H1 (cell line): ENCODE measurements at regions not wholly inside any gene's neighbourhood (a gene's known extent, or its start where the extent isn't known, plus 50 kb on each side); places are given as distances from the start of the nearest gene placed in this dataset.

Experiments used
- CTCF ChIA-PET: fragments of 300-600 bp; sonication (Branson Sonifier 250); formaldehyde crosslinking; loops from one replicate; lab custom pipeline; 2021; ENCODE audit not compliant: partially characterized antibody; lab: Charles Lee
- POLR2A ChIA-PET: fragments of 300-600 bp; sonication (Branson Sonifier 250); formaldehyde crosslinking; loops from one replicate; lab custom pipeline; 2021; ENCODE audit warnings: inconsistent platforms; ENCODE audit not compliant: partially characterized antibody; lab: Charles Lee
- DNase-seq, 2 experiments: peaks; one replicate each; pipeline versions ENCODE4 v3.0.0 to v3.0.0-alpha.2; 2010 to 2022; ENCODE audit warnings: low spot score in 2 of 2, low read depth in 1 of 2, mixed read lengths in 1 of 2
- FAIRE-seq: peaks from 2 replicates; lab custom pipeline; 2011; peaks lifted over from hg19 to GRCh38; lab: Jason Lieb, UNC
- H2AFZ ChIP-seq: 2 replicates; pipeline ENCODE4 v1.8.1; 2012; ENCODE audit warnings: low read length, inconsistent platforms
- H2AK5ac ChIP-seq: 2 replicates; pipeline ENCODE4 v1.6.1; 2013; ENCODE audit warnings: low read depth, low read length
- H2BK120ac ChIP-seq: replicated peaks from 2 replicates; pipeline ENCODE3; 2013; ENCODE audit warnings: low read depth, low read length, inconsistent platforms
- H2BK12ac ChIP-seq: 2 replicates; pipeline ENCODE4 v1.6.1; 2013; ENCODE audit warnings: low read depth, low read length
- H2BK15ac ChIP-seq: 2 replicates; pipeline ENCODE4 v1.6.1; 2013; ENCODE audit warnings: low read length
- H2BK20ac ChIP-seq: 2 replicates; pipeline ENCODE4 v1.6.1; 2013; ENCODE audit warnings: low read length
- H2BK5ac ChIP-seq: 2 replicates; pipeline ENCODE4 v1.6.1; 2013; ENCODE audit warnings: low read depth, low read length
- H3K14ac ChIP-seq: 2 replicates; pipeline ENCODE4 v1.6.1; 2013; ENCODE audit warnings: inconsistent platforms; ENCODE audit not compliant: insufficient read length
- H3K18ac ChIP-seq: 2 replicates; pipeline ENCODE4 v1.6.1; 2013; ENCODE audit warnings: low read length; ENCODE audit errors: extremely low read depth
- H3K23ac ChIP-seq: 2 replicates; pipeline ENCODE4 v1.6.1; 2013; ENCODE audit warnings: inconsistent platforms; ENCODE audit not compliant: insufficient read length
- H3K23me2 ChIP-seq: 2 replicates; pipeline ENCODE4 v1.6.1; 2013; ENCODE audit warnings: low read depth, low read length
- H3K27ac ChIP-seq: 2 replicates; pipeline ENCODE4 v1.6.1; 2011; ENCODE audit warnings: low read depth, low read length, inconsistent platforms
- H3K27me3 ChIP-seq, 4 experiments: replicated peaks in 1 of 4; 1 replicate in 1 of 4; 2 replicates in 3 of 4; pipeline versions ENCODE4 v1.6.1 to v1.8.1; 2011 to 2013; ENCODE audit warnings: low read length in 3 of 4, mild to moderate bottlenecking in 3 of 4, inconsistent platforms in 2 of 4, mixed read lengths in 2 of 4, moderate library complexity in 1 of 4; ENCODE audit not compliant: control insufficient read depth in 3 of 4, insufficient read depth in 3 of 4; ENCODE audit errors: extremely low read depth in 1 of 4
- H3K36me3 ChIP-seq, 4 experiments: 2 replicates each; pipeline versions ENCODE4 v1.6.1 to v1.8.1; 2011 to 2013; ENCODE audit warnings: mild to moderate bottlenecking in 4 of 4, low read length in 3 of 4, moderate library complexity in 2 of 4, control low read depth in 1 of 4, inconsistent platforms in 1 of 4; ENCODE audit not compliant: insufficient read depth in 4 of 4, control insufficient read depth in 2 of 4
- H3K4ac ChIP-seq: replicated peaks from 2 replicates; pipeline ENCODE3; 2013; ENCODE audit warnings: low read length, low read depth, mixed read lengths, inconsistent platforms; ENCODE audit not compliant: insufficient read length
- H3K4me1 ChIP-seq, 4 experiments: replicated peaks in 1 of 4; 1 replicate in 1 of 4; 2 replicates in 3 of 4; pipeline versions ENCODE4 v1.6.1 to v1.8.1; 2011 to 2013; ENCODE audit warnings: low read length in 3 of 4, inconsistent platforms in 2 of 4, mixed read lengths in 1 of 4; ENCODE audit not compliant: insufficient read depth in 4 of 4, control insufficient read depth in 3 of 4
- H3K4me2 ChIP-seq, 2 experiments: 2 replicates each; pipeline versions ENCODE4 v1.6.1 to v1.8.1; 2011 to 2013; ENCODE audit warnings: low read depth in 2 of 2, low read length in 2 of 2, control low read depth in 1 of 2, inconsistent platforms in 1 of 2, mild to moderate bottlenecking in 1 of 2; ENCODE audit not compliant: insufficient read depth in 1 of 2
- H3K4me3 ChIP-seq, 4 experiments: fragments of 200-600, 300-600 bp in 1 of 4; sonication (generic), shearing (Covaris generic), sonication (Bioruptor Twin) in 1 of 4; 2 replicates each; pipeline versions ENCODE4 v1.5.1 to v1.8.1; 2011 to 2016; ENCODE audit warnings: low read length in 4 of 4, low read depth in 3 of 4, control low read depth in 2 of 4, inconsistent platforms in 2 of 4, mild to moderate bottlenecking in 2 of 4, mixed read lengths in 1 of 4, moderate library complexity in 1 of 4; ENCODE audit not compliant: insufficient read depth in 2 of 4; ENCODE audit errors: extremely low read depth in 1 of 4
- H3K56ac ChIP-seq: replicated peaks from 2 replicates; pipeline ENCODE3; 2013; ENCODE audit warnings: low read depth, mild to moderate bottlenecking, mixed read lengths, low read length, inconsistent platforms; ENCODE audit not compliant: insufficient read length
- H3K79me1 ChIP-seq: 2 replicates; pipeline ENCODE4 v1.6.1; 2013; ENCODE audit warnings: low read depth, low read length, control low read depth
- H3K79me2 ChIP-seq, 2 experiments: 2 replicates each; pipeline versions ENCODE4 v1.6.1 to v1.8.1; 2012 to 2013; ENCODE audit warnings: low read length in 2 of 2, mild to moderate bottlenecking in 2 of 2, inconsistent platforms in 1 of 2; ENCODE audit not compliant: insufficient read depth in 2 of 2, control insufficient read depth in 1 of 2
- H3K9ac ChIP-seq, 4 experiments: replicated peaks in 1 of 4; 1 replicate in 1 of 4; 2 replicates in 3 of 4; pipeline versions ENCODE4 v1.6.1 to v1.8.1; 2011 to 2013; ENCODE audit warnings: low read depth in 3 of 4, low read length in 3 of 4, control low read depth in 2 of 4, mild to moderate bottlenecking in 2 of 4, moderate library complexity in 2 of 4, inconsistent platforms in 1 of 4; ENCODE audit errors: extremely low read depth in 1 of 4
- H3K9me3 ChIP-seq, 2 experiments: 2 replicates each; pipeline versions ENCODE4 v1.6.1 to v1.8.1; 2012 to 2013; ENCODE audit warnings: mild to moderate bottlenecking in 2 of 2, moderate library complexity in 2 of 2, control low read depth in 1 of 2, inconsistent platforms in 1 of 2, low read depth in 1 of 2, low read length in 1 of 2, mixed read lengths in 1 of 2; ENCODE audit not compliant: insufficient read depth in 2 of 2
- H4K20me1 ChIP-seq, 2 experiments: replicated peaks in 1 of 2; 2 replicates each; pipeline versions ENCODE3 to v1.8.1; 2011 to 2013; ENCODE audit warnings: inconsistent platforms in 2 of 2, low read length in 2 of 2, mild to moderate bottlenecking in 1 of 2; ENCODE audit not compliant: insufficient read depth in 2 of 2, control insufficient read depth in 1 of 2
- H4K5ac ChIP-seq: 2 replicates; pipeline ENCODE4 v1.6.1; 2013; ENCODE audit warnings: low read length, low read depth, mixed read lengths, inconsistent platforms; ENCODE audit not compliant: insufficient read length
- H4K8ac ChIP-seq: 2 replicates; pipeline ENCODE4 v1.8.0; 2013; ENCODE audit warnings: mild to moderate bottlenecking, moderate library complexity, low read length, inconsistent platforms; ENCODE audit not compliant: insufficient read depth; ENCODE audit errors: extremely low read depth
- H4K91ac ChIP-seq: replicated peaks from 2 replicates; pipeline ENCODE3; 2013; ENCODE audit warnings: low read length, mixed read lengths, inconsistent platforms; ENCODE audit not compliant: insufficient read length
- BACH1 ChIP-seq: IDR thresholded peaks from 2 replicates; pipeline ENCODE4 v1.6.1; 2012; ENCODE audit warnings: low read length, improper control_type of control experiment
- CHD2 ChIP-seq: IDR thresholded peaks from 2 replicates; pipeline ENCODE4 v1.6.1; 2012; ENCODE audit warnings: low read length, improper control_type of control experiment
- HDAC2 ChIP-seq, 2 experiments: fragments of 300-600 bp in 1 of 2; sonication (generic) in 1 of 2; IDR thresholded peaks; 2 replicates each; pipeline ENCODE4 v1.6.1; 2011 to 2012; ENCODE audit warnings: low read depth in 2 of 2, low read length in 2 of 2, mild to moderate bottlenecking in 2 of 2, moderate library complexity in 2 of 2, borderline replicate concordance in 1 of 2, inconsistent platforms in 1 of 2
- KDM5A ChIP-seq: fragments of 200-600 bp; IDR thresholded peaks from 2 replicates; pipeline ENCODE4 v1.7.1; 2012; ENCODE audit warnings: mild to moderate bottlenecking, low read length, inconsistent platforms, mixed read lengths
- MAFK ChIP-seq: IDR thresholded peaks from 2 replicates; pipeline ENCODE4 v1.6.1; 2012; ENCODE audit warnings: low read depth, mild to moderate bottlenecking, improper control_type of control experiment, low read length
- NRF1 ChIP-seq: IDR thresholded peaks from 2 replicates; pipeline ENCODE4 v1.6.1; 2011; ENCODE audit warnings: mild to moderate bottlenecking, low read depth, low read length, improper control_type of control experiment
- POLR2AphosphoS5 ChIP-seq: IDR thresholded peaks from 2 replicates; pipeline ENCODE4 v1.6.1; 2011; ENCODE audit warnings: low read depth, low read length
- RAD21 ChIP-seq, 2 experiments: IDR thresholded peaks in 1 of 2; conservative IDR thresholded peaks in 1 of 2; 2 replicates each; pipeline ENCODE4 v1.6.1; 2011; ENCODE audit warnings: low read depth in 2 of 2, low read length in 2 of 2, improper control_type of control experiment in 1 of 2, inconsistent platforms in 1 of 2, mild to moderate bottlenecking in 1 of 2, moderate library complexity in 1 of 2
- RNF2 ChIP-seq: fragments of 200-900, 300-1000 bp; sonication (generic); IDR thresholded peaks from 2 replicates; pipeline ENCODE4 v1.7.1; 2016; ENCODE audit warnings: borderline replicate concordance, low read depth, mild to moderate bottlenecking, antibody characterized with exemption, low read length; ENCODE audit not compliant: poor library complexity, severe bottlenecking; ENCODE audit errors: missing control alignments
- SP2 ChIP-seq: IDR thresholded peaks from 2 replicates; pipeline ENCODE4 v1.6.1; 2012; ENCODE audit warnings: mild to moderate bottlenecking, low read length, inconsistent platforms
- SRF ChIP-seq: IDR thresholded peaks from 2 replicates; pipeline ENCODE4 v1.6.1; 2011; ENCODE audit warnings: mild to moderate bottlenecking, low read depth, low read length, moderate library complexity
- ZNF274 ChIP-seq: IDR thresholded peaks from 2 replicates; pipeline ENCODE4 v1.7.0; 2012; ENCODE audit warnings: low read length, borderline replicate concordance; ENCODE audit errors: extremely low read depth
- TF ChIP-seq, protein P1 (sequence below): IDR thresholded peaks from 2 replicates; pipeline ENCODE4 v1.6.1; 2012; ENCODE audit warnings: inconsistent platforms
- TF ChIP-seq, protein P2 (sequence below): IDR thresholded peaks from 2 replicates; pipeline ENCODE4 v1.6.1; 2011; ENCODE audit warnings: low read depth, mild to moderate bottlenecking, low read length; ENCODE audit not compliant: insufficient read depth

DNA sequence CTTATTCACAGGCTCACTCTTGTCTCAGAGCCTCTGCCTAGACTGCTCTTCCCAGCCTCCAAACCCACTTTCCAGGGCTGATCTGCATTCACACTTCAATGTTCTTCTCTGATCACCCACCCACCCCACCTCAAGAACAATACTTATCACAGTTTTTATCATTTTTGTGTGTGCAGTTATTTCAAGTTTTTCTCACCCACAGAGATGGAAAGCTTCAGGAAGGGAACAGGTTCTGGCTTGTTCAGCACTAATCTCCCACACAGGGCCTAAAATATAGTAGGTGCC lies 160.9 kb downstream of the MRPL14 start:
- no peaks in the 10 kb centered on the region for H3K36me3 ChIP-seq
- H3K23me2 ChIP-seq = no peaks in the 10 kb centered on the region
- H4K5ac ChIP-seq = no peak overlapping the region
- no peak overlapping the region for H3K14ac ChIP-seq
- DNase-seq (no peak), FAIRE-seq (no peak)
- no peak overlapping the region for H4K8ac ChIP-seq
- no peaks in the 10 kb centered on the region for H4K20me1 ChIP-seq
- H3K56ac ChIP-seq = no peak overlapping the region
- H2BK12ac ChIP-seq = peak overlapping the region; percentile 68; the same call in 1 of the 2 replicates
- H3K9ac ChIP-seq = no peak overlapping the region
- peaks cover 0 to 12% (median under 1%) of the 10 kb centered on the region in 4 experiments; a peak in 3 of 7 replicates for H3K4me1 ChIP-seq
- H4K91ac ChIP-seq = peak overlapping the region; percentile 61
- ChIA-PET POLR2A (interaction anchor here (1.2 kb wide), 1 partner anchor 13 kb away, joined by 3 read pairs; no protein-coding TSS in a partner anchor), CTCF (interaction anchor here (1.2 to 11.1 kb wide), 4 partner anchors 13 to 149 kb away, joined by 3 to 103 read pairs (median 7); no protein-coding TSS in a partner anchor)
- no peak overlapping the region for H3K4ac ChIP-seq
- H3K27me3 ChIP-seq = no peaks in the 10 kb centered on the region
- no peak overlapping the region for H2BK120ac ChIP-seq
- no peak overlapping the region for H3K27ac ChIP-seq
- no peaks in the 10 kb centered on the region for H3K9me3 ChIP-seq
- no peaks in the 10 kb centered on the region for H3K79me2 ChIP-seq
- no peak overlapping the region for H2AFZ ChIP-seq
- H2BK20ac ChIP-seq = peak overlapping the region; percentile 66
- no peak overlapping the region for H3K4me2 ChIP-seq
- H2AK5ac ChIP-seq = no peak overlapping the region
- H3K18ac ChIP-seq = no peak overlapping the region
- H2BK5ac ChIP-seq = peak overlapping the region; percentile 66; the same call in 1 of the 2 replicates
- peak overlapping the region; percentile 61; the same call in 1 of the 2 replicates for H2BK15ac ChIP-seq
- H3K4me3 ChIP-seq = no peak overlapping the region
- H3K79me1 ChIP-seq = no peaks in the 10 kb centered on the region
- H3K23ac ChIP-seq = no peak overlapping the region
- no peak for TF ChIP-seq SRF
- TF ChIP-seq POLR2AphosphoS5 = no peak
- TF ChIP-seq NRF1 = no peak
- TF ChIP-seq, protein P1, sequence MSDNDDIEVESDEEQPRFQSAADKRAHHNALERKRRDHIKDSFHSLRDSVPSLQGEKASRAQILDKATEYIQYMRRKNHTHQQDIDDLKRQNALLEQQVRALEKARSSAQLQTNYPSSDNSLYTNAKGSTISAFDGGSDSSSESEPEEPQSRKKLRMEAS = no peak
- no peak for TF ChIP-seq RNF2
- TF ChIP-seq, protein P2, sequence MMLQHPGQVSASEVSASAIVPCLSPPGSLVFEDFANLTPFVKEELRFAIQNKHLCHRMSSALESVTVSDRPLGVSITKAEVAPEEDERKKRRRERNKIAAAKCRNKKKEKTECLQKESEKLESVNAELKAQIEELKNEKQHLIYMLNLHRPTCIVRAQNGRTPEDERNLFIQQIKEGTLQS = no peak
- TF ChIP-seq MAFK = no peak
- TF ChIP-seq HDAC2 (IDR thresholded peaks at IDR 0.05; ENCODE audit: borderline replicate concordance in 1 of 2, low read depth in 2 of 2, low read length in 2 of 2) = no peak
- no peak for TF ChIP-seq KDM5A
- TF ChIP-seq RAD21 (IDR thresholded peaks at IDR 0.05 in 1 of 2, conservative IDR thresholded peaks at IDR 0.05 in 1 of 2; ENCODE audit: low read depth in 2 of 2, low read length in 2 of 2) = no peak
- TF ChIP-seq SP2 = no peak
- TF ChIP-seq BACH1 = no peak
- TF ChIP-seq CHD2 = no peak
- no peak for TF ChIP-seq ZNF274
